Activated CD4-positive, alpha-beta T cell treated with anti-CD3 and anti-CD28 coated beads for 36 hours (primary cell): ENCODE measurements at regions not wholly inside any gene's neighbourhood (a gene's known extent, or its start where the extent isn't known, plus 50 kb on each side); places are given as distances from the start of the nearest gene placed in this dataset.

Experiments
- ATAC-seq: fragments of 200-7000 bp; cut with Tn5 transposase; one replicate; pipeline ENCODE4 v1.10.0; 2021; ENCODE audit warnings: mild to moderate bottlenecking, moderate library complexity
- CTCF ChIA-PET: fragments of 350-600 bp; sonication (Branson Sonifier 250); formaldehyde crosslinking; loops from one replicate; lab custom pipeline; 2021; ENCODE audit warnings: antibody characterized with exemption; lab: Charles Lee
- POLR2A ChIA-PET: fragments of 350-600 bp; sonication (Branson Sonifier 250); formaldehyde crosslinking; loops from one replicate; lab custom pipeline; 2021; ENCODE audit warnings: antibody characterized with exemption, inconsistent platforms; lab: Charles Lee
- DNase-seq: peaks from one replicate; pipeline ENCODE4 v3.0.0-alpha.2; 2020
- H3K27ac Mint-ChIP-seq: one replicate; pipeline ENCODE4 v1.8.0; 2021; ENCODE audit warnings: mixed read lengths
- H3K27me3 Mint-ChIP-seq: one replicate; pipeline ENCODE4 v1.8.0; 2021; ENCODE audit warnings: mixed read lengths
- H3K36me3 Mint-ChIP-seq: one replicate; pipeline ENCODE4 v1.8.0; 2021; ENCODE audit warnings: low read depth, mixed read lengths
- H3K4me1 Mint-ChIP-seq: one replicate; pipeline ENCODE4 v1.8.0; 2021; ENCODE audit warnings: mixed read lengths
- H3K4me3 Mint-ChIP-seq: one replicate; pipeline ENCODE4 v1.8.0; 2021; ENCODE audit warnings: mild to moderate bottlenecking, moderate library complexity, mixed read lengths
- H3K9me3 Mint-ChIP-seq: one replicate; pipeline ENCODE4 v1.8.0; 2021; ENCODE audit warnings: low read depth, mixed read lengths
- intact Hi-C, 2 experiments: fragments of 100-400 bp; cut with DNase I in 1 of 2; cut with micrococcal nuclease in 1 of 2; formaldehyde crosslinking; loops; one replicate each; pipeline versions ENCODE4 v1.14.2 to v1.15.1; 2022 to 2024; cut with DNase I, micrococcal nuclease

- intact Hi-C loops = no loop called here
- DNase-seq = no peak
- Mint-ChIP-seq H3K27me3 (peaks cover 6% of the 10 kb centered on the region), H3K9me3 (no peaks in the 10 kb centered on the region), H3K27ac (no peak overlapping the region), H3K4me1 (no peaks in the 10 kb centered on the region), H3K36me3 (no peaks in the 10 kb centered on the region), H3K4me3 (no peak overlapping the region)
- no peak for ATAC-seq
- CTCF ChIA-PET = no interaction called here
- POLR2A ChIA-PET = no interaction called here
Observed at GRCh38 chr20:56153926-56154325, 94.6 kb upstream of the MC3R start.

GRCh38 chr20:56155625-56156024 lies 92.9 kb upstream of the MC3R start:
- no peak overlapping the region for H3K4me3 Mint-ChIP-seq
- ChIA-PET POLR2A (no interaction called here), CTCF (no interaction called here)
- ATAC-seq (no peak), DNase-seq (no peak)
- no peaks in the 10 kb centered on the region for H3K9me3 Mint-ChIP-seq
- H3K27me3 Mint-ChIP-seq = peaks cover 8% of the 10 kb centered on the region
- H3K27ac Mint-ChIP-seq = no peak overlapping the region
- intact Hi-C loops = no loop called here
- no peaks in the 10 kb centered on the region for H3K4me1 Mint-ChIP-seq
- no peaks in the 10 kb centered on the region for H3K36me3 Mint-ChIP-seq

GRCh38 chr20:56157530-56158203 lies 90.9 kb upstream of the MC3R start:
- H3K4me3 Mint-ChIP-seq = no peak overlapping the region
- H3K4me1 Mint-ChIP-seq = no peaks in the 10 kb centered on the region
- ChIA-PET CTCF (no interaction called here), POLR2A (no interaction called here)
- intact Hi-C loops = no loop called here
- no peak for DNase-seq
- no peaks in the 10 kb centered on the region for H3K36me3 Mint-ChIP-seq
- peaks cover 6% of the 10 kb centered on the region for H3K27me3 Mint-ChIP-seq
- no peaks in the 10 kb centered on the region for H3K9me3 Mint-ChIP-seq
- H3K27ac Mint-ChIP-seq = no peak overlapping the region
- no peak for ATAC-seq

- intact Hi-C loops = no loop called here
- Mint-ChIP-seq H3K36me3 (no peaks in the 10 kb centered on the region), H3K9me3 (no peaks in the 10 kb centered on the region), H3K4me1 (no peaks in the 10 kb centered on the region), H3K27ac (no peak overlapping the region), H3K27me3 (peaks cover 6% of the 10 kb centered on the region), H3K4me3 (no peak overlapping the region)
- ATAC-seq (no peak), DNase-seq (no peak)
- POLR2A ChIA-PET = no interaction called here
- CTCF ChIA-PET = interaction anchor here (2.6 kb wide), 1 partner anchor 10 kb away, joined by 6 read pairs; no protein-coding TSS in a partner anchor
Observed at GRCh38 chr20:56158489-56158888, 90.0 kb upstream of the MC3R start.

GRCh38 chr20:56160956-56161355 lies 87.6 kb upstream of the MC3R start:
- ChIA-PET CTCF (interaction anchor here (0.5 to 2.6 kb wide), 2 partner anchors 13 to 14 kb away, joined by 3 to 6 read pairs; no protein-coding TSS in a partner anchor), POLR2A (no interaction called here)
- Mint-ChIP-seq H3K27ac (no peak overlapping the region), H3K9me3 (no peaks in the 10 kb centered on the region), H3K27me3 (peaks cover 6% of the 10 kb centered on the region), H3K4me1 (no peaks in the 10 kb centered on the region), H3K4me3 (no peak overlapping the region), H3K36me3 (no peaks in the 10 kb centered on the region)
- DNase-seq = no peak
- no peak for ATAC-seq
- intact Hi-C loops = no loop called here

- Mint-ChIP-seq H3K4me1 (no peaks in the 10 kb centered on the region), H3K9me3 (no peaks in the 10 kb centered on the region), H3K27me3 (peaks cover 4% of the 10 kb centered on the region), H3K4me3 (no peak overlapping the region), H3K36me3 (no peaks in the 10 kb centered on the region), H3K27ac (no peak overlapping the region)
- intact Hi-C loops = no loop called here
- POLR2A ChIA-PET = no interaction called here
- DNase-seq (no peak), ATAC-seq (no peak)
- CTCF ChIA-PET = no interaction called here
Observed at GRCh38 chr20:56163806-56164205, 84.7 kb upstream of the MC3R start.

- H3K9me3 Mint-ChIP-seq = no peaks in the 10 kb centered on the region
- no peak overlapping the region for H3K4me3 Mint-ChIP-seq
- DNase-seq = no peak
- intact Hi-C loops = no loop called here
- POLR2A ChIA-PET = no interaction called here
- ATAC-seq = no peak
- no peaks in the 10 kb centered on the region for H3K36me3 Mint-ChIP-seq
- CTCF ChIA-PET = no interaction called here
- no peak overlapping the region for H3K27ac Mint-ChIP-seq
- H3K4me1 Mint-ChIP-seq = no peaks in the 10 kb centered on the region
- peaks cover 4% of the 10 kb centered on the region for H3K27me3 Mint-ChIP-seq
Observed at GRCh38 chr20:56166781-56167465, 81.6 kb upstream of the MC3R start.

GRCh38 chr20:56171087-56172012 lies 77.2 kb upstream of the MC3R start:
- DNase-seq (no peak), ATAC-seq (no peak)
- Mint-ChIP-seq H3K4me3 (no peak overlapping the region), H3K27ac (no peak overlapping the region), H3K9me3 (peaks cover 4% of the 10 kb centered on the region), H3K36me3 (no peaks in the 10 kb centered on the region), H3K4me1 (no peaks in the 10 kb centered on the region), H3K27me3 (peaks cover 3% of the 10 kb centered on the region)
- POLR2A ChIA-PET = no interaction called here
- intact Hi-C loops = no loop called here
- CTCF ChIA-PET = no interaction called here

GRCh38 chr20:56173438-56173837 lies 75.1 kb upstream of the MC3R start:
- Mint-ChIP-seq H3K27me3 (peaks cover 3% of the 10 kb centered on the region), H3K4me1 (no peaks in the 10 kb centered on the region), H3K36me3 (no peaks in the 10 kb centered on the region), H3K4me3 (no peak overlapping the region), H3K27ac (no peak overlapping the region), H3K9me3 (peaks cover 4% of the 10 kb centered on the region)
- DNase-seq = no peak
- ATAC-seq = no peak
- intact Hi-C loops = no loop called here
- ChIA-PET POLR2A (no interaction called here), CTCF (no interaction called here)

- H3K9me3 Mint-ChIP-seq = peaks cover 4% of the 10 kb centered on the region
- no peaks in the 10 kb centered on the region for H3K4me1 Mint-ChIP-seq
- intact Hi-C loops = no loop called here
- no peak overlapping the region for H3K27ac Mint-ChIP-seq
- H3K36me3 Mint-ChIP-seq = no peaks in the 10 kb centered on the region
- POLR2A ChIA-PET = no interaction called here
- peaks cover 3% of the 10 kb centered on the region for H3K27me3 Mint-ChIP-seq
- no peak for DNase-seq
- H3K4me3 Mint-ChIP-seq = no peak overlapping the region
- CTCF ChIA-PET = interaction anchor here (0.6 kb wide), 1 partner anchor 25 kb away, joined by 3 read pairs; no protein-coding TSS in a partner anchor
- no peak for ATAC-seq
Observed at GRCh38 chr20:56174416-56174815, 74.1 kb upstream of the MC3R start.

- ATAC-seq (no peak), DNase-seq (no peak)
- Mint-ChIP-seq H3K9me3 (peaks cover 4% of the 10 kb centered on the region), H3K4me1 (no peaks in the 10 kb centered on the region), H3K27me3 (peaks cover 2% of the 10 kb centered on the region), H3K36me3 (no peaks in the 10 kb centered on the region), H3K27ac (no peak overlapping the region), H3K4me3 (no peak overlapping the region)
- intact Hi-C loops = no loop called here
- CTCF ChIA-PET = interaction anchor here (0.5 kb wide), 1 partner anchor 1339 kb away, joined by 3 read pairs; no protein-coding TSS in a partner anchor
- POLR2A ChIA-PET = no interaction called here
Observed at GRCh38 chr20:56175884-56176283, 72.6 kb upstream of the MC3R start.
